CD4-positive, alpha-beta T cell (primary cell): ENCODE measurements at regions not wholly inside any gene's neighbourhood (a gene's known extent, or its start where the extent isn't known, plus 50 kb on each side); places are given as distances from the start of the nearest gene placed in this dataset.

Experiments used
- ATAC-seq: fragments of 200-7000 bp; cut with Tn5 transposase; one replicate; pipeline ENCODE4 v1.10.0; 2022; ENCODE audit warnings: mild to moderate bottlenecking; ENCODE audit not compliant: poor library complexity
- CTCF ChIA-PET: fragments of 350-600 bp; sonication (Branson Sonifier 250); formaldehyde crosslinking; loops from one replicate; lab custom pipeline; 2021; ENCODE audit warnings: antibody characterized with exemption, inconsistent platforms; lab: Charles Lee
- POLR2A ChIA-PET: fragments of 350-600 bp; sonication (Branson Sonifier 250); formaldehyde crosslinking; loops from one replicate; lab custom pipeline; 2021; ENCODE audit warnings: antibody characterized with exemption, inconsistent platforms; lab: Charles Lee
- DNase-seq, 14 experiments: peaks; one replicate each; pipeline ENCODE4 v3.0.0-alpha.2; 2013 to 2020; ENCODE audit warnings: mixed read lengths in 2 of 14
- H3K27ac ChIP-seq, 2 donors: one replicate each; pipeline versions ENCODE4 v1.5.1 to v1.7.0; 2013; ENCODE audit warnings: low read length in 2 of 2, low read depth in 1 of 2, mild to moderate bottlenecking in 1 of 2
- H3K27me3 ChIP-seq, 2 experiments: 1 replicate in 1 of 2; 2 replicates in 1 of 2; pipeline versions ENCODE4 v1.6.1 to v1.7.0; 2013; ENCODE audit warnings: low read length in 2 of 2, control low read depth in 1 of 2, mild to moderate bottlenecking in 1 of 2, moderate library complexity in 1 of 2; ENCODE audit not compliant: insufficient read depth in 2 of 2, control insufficient read depth in 1 of 2
- H3K36me3 ChIP-seq: one replicate; pipeline ENCODE4 v1.6.1; 2013; ENCODE audit warnings: low read length, control low read depth; ENCODE audit not compliant: insufficient read depth
- H3K4me1 ChIP-seq: one replicate; pipeline ENCODE4 v1.6.1; 2013; ENCODE audit warnings: low read length, control low read depth; ENCODE audit not compliant: insufficient read depth
- H3K4me3 ChIP-seq: one replicate; pipeline ENCODE4 v1.5.1; 2013; ENCODE audit warnings: mild to moderate bottlenecking, low read length, moderate library complexity
- H3K9me3 ChIP-seq, 2 experiments: 1 replicate in 1 of 2; 2 replicates in 1 of 2; pipeline versions ENCODE4 v1.6.1 to v1.7.0; 2013; ENCODE audit warnings: low read length in 2 of 2, mild to moderate bottlenecking in 2 of 2, control low read depth in 1 of 2, moderate library complexity in 1 of 2; ENCODE audit not compliant: control insufficient read depth in 1 of 2, insufficient read depth in 1 of 2
- H3K27ac Mint-ChIP-seq: one replicate; pipeline ENCODE4 v1.8.0; 2020; ENCODE audit warnings: mixed read lengths
- H3K27me3 Mint-ChIP-seq: one replicate; pipeline ENCODE4 v1.8.0; 2021; ENCODE audit warnings: mixed read lengths
- H3K36me3 Mint-ChIP-seq: one replicate; pipeline ENCODE4 v1.8.0; 2021; ENCODE audit warnings: low read depth, mixed read lengths
- H3K4me1 Mint-ChIP-seq: one replicate; pipeline ENCODE4 v1.8.0; 2021; ENCODE audit warnings: low read depth, mixed read lengths
- H3K4me3 Mint-ChIP-seq: one replicate; pipeline ENCODE4 v1.8.0; 2020; ENCODE audit warnings: mild to moderate bottlenecking, mixed read lengths
- H3K9me3 Mint-ChIP-seq: one replicate; pipeline ENCODE4 v1.8.0; 2020; ENCODE audit warnings: mixed read lengths
- CTCF ChIP-seq: fragments of 200-600 bp; IDR thresholded peaks from one replicate; pipeline ENCODE4 v1.8.0; 2022; ENCODE audit warnings: antibody characterized with exemption, mild to moderate bottlenecking
- intact Hi-C, 2 experiments: fragments of 100-400 bp; cut with DNase I in 1 of 2; cut with micrococcal nuclease in 1 of 2; formaldehyde crosslinking; loops; one replicate each; pipeline versions ENCODE4 v1.15.1 to v1.9.0; 2023 to 2025; cut with DNase I, micrococcal nuclease

- Histone ChIP-seq H3K4me1 (peaks cover 4% of the 10 kb centered on the region), H3K36me3 (no peaks in the 10 kb centered on the region), H3K4me3 (no peak overlapping the region), H3K27ac (no peak overlapping the region), H3K27me3 (no peaks in the 10 kb centered on the region), H3K9me3 (no peaks in the 10 kb centered on the region)
- ATAC-seq (no peak), DNase-seq (peak in 1 of 14 experiments; percentile 9)
- Mint-ChIP-seq H3K4me1 (peaks cover 16% of the 10 kb centered on the region), H3K9me3 (no peaks in the 10 kb centered on the region), H3K27ac (peak overlapping the region; percentile 2), H3K4me3 (no peak overlapping the region), H3K27me3 (no peaks in the 10 kb centered on the region), H3K36me3 (no peaks in the 10 kb centered on the region)
- no peak for TF ChIP-seq CTCF
- intact Hi-C loops: no loop called here
- ChIA-PET CTCF (no interaction called here), POLR2A (interaction anchor here (0.6 kb wide), 1 partner anchor 32 kb away, joined by 3 read pairs; no protein-coding TSS in a partner anchor)
Observed at GRCh38 chr2:12658310-12658945, 58.3 kb upstream of the TRIB2 start.

- H3K36me3 ChIP-seq: no peaks in the 10 kb centered on the region
- Mint-ChIP-seq H3K4me1 (peaks cover 13% of the 10 kb centered on the region), H3K4me3 (no peak overlapping the region), H3K27me3 (no peaks in the 10 kb centered on the region), H3K9me3 (no peaks in the 10 kb centered on the region), H3K27ac (no peak overlapping the region), H3K36me3 (no peaks in the 10 kb centered on the region)
- no peaks in the 10 kb centered on the region for H3K27me3 ChIP-seq
- no peak for TF ChIP-seq CTCF
- H3K27ac ChIP-seq: no peak overlapping the region
- H3K4me3 ChIP-seq: no peak overlapping the region
- no peak for ATAC-seq
- intact Hi-C loops: no loop called here
- peaks cover 4% of the 10 kb centered on the region for H3K4me1 ChIP-seq
- ChIA-PET CTCF (no interaction called here), POLR2A (no interaction called here)
- peaks cover 3 to 5% of the 10 kb centered on the region in 2 experiments for H3K9me3 ChIP-seq
- DNase-seq: no peak
Observed at GRCh38 chr2:12661489-12661888, 55.2 kb upstream of the TRIB2 start.

GRCh38 chr2:12663306-12664037 lies 53.3 kb upstream of the TRIB2 start:
- no peak for ATAC-seq
- Histone ChIP-seq H3K4me3 (no peak overlapping the region), H3K9me3 (peaks cover 3 to 14% of the 10 kb centered on the region in 2 experiments), H3K27ac (no peak overlapping the region), H3K27me3 (no peaks in the 10 kb centered on the region), H3K36me3 (no peaks in the 10 kb centered on the region), H3K4me1 (no peaks in the 10 kb centered on the region)
- Mint-ChIP-seq H3K27me3 (no peaks in the 10 kb centered on the region), H3K27ac (no peak overlapping the region), H3K4me1 (peaks cover 2% of the 10 kb centered on the region), H3K36me3 (no peaks in the 10 kb centered on the region), H3K9me3 (no peaks in the 10 kb centered on the region), H3K4me3 (no peak overlapping the region)
- POLR2A ChIA-PET: no interaction called here
- CTCF ChIA-PET: no interaction called here
- no peak for DNase-seq
- intact Hi-C loops: no loop called here
- no peak for TF ChIP-seq CTCF
